HCT116 (cell line): ENCODE measurements at regions not wholly inside any gene's neighbourhood (a gene's known extent, or its start where the extent isn't known, plus 50 kb on each side); places are given as distances from the start of the nearest gene placed in this dataset.

ENCODE experiments used
- EGR1 ChIP-seq: IDR thresholded peaks from 2 replicates; pipeline ENCODE4 v1.6.1; 2012; ENCODE audit warnings: low read depth
- EZH2 ChIP-seq: fragments of 200-600 bp; sonication (generic); IDR thresholded peaks from 2 replicates; pipeline ENCODE4 v1.6.1; 2017; ENCODE audit warnings: antibody characterized with exemption, mixed run types
- EZH2phosphoT487 ChIP-seq: fragments of 200-600 bp; IDR thresholded peaks from 2 replicates; pipeline ENCODE4 v1.6.1; 2018; ENCODE audit warnings: antibody characterized with exemption, borderline replicate concordance
- POLR2A ChIP-seq: IDR thresholded peaks from 2 replicates; pipeline ENCODE4 v1.7.0; 2011; ENCODE audit warnings: borderline replicate concordance; ENCODE audit not compliant: insufficient read depth, insufficient read length; ENCODE audit errors: extremely low read depth
- POLR2AphosphoS5 ChIP-seq: IDR thresholded peaks from 2 replicates; pipeline ENCODE4 v1.6.1; 2011; ENCODE audit warnings: mild to moderate bottlenecking, low read depth, low read length, moderate library complexity
- RAD21 ChIP-seq: IDR thresholded peaks from 2 replicates; pipeline ENCODE4 v1.6.1; 2012; ENCODE audit warnings: low read depth, mild to moderate bottlenecking
- SIN3A ChIP-seq: IDR thresholded peaks from 2 replicates; pipeline ENCODE4 v1.6.1; 2012; ENCODE audit warnings: low read depth
- SP1 ChIP-seq: IDR thresholded peaks from 2 replicates; pipeline ENCODE4 v1.6.1; 2012; ENCODE audit warnings: low read depth
- SRF ChIP-seq: IDR thresholded peaks from 2 replicates; pipeline ENCODE4 v1.6.1; 2012; ENCODE audit warnings: low read depth
- TCF7L2 ChIP-seq: IDR thresholded peaks from 2 replicates; pipeline ENCODE4 v1.7.0; 2011; ENCODE audit warnings: borderline replicate concordance, inconsistent platforms; ENCODE audit not compliant: insufficient read depth, insufficient read length; ENCODE audit errors: extremely low read depth
- ZFX ChIP-seq: fragments of 450-650 bp; IDR thresholded peaks from 2 replicates; pipeline ENCODE4 v1.6.1; 2017
- ZNF274 ChIP-seq: fragments of 200-500 bp; sonication (Bioruptor generic); IDR thresholded peaks from 2 replicates; pipeline ENCODE4 v1.6.1; 2014; ENCODE audit warnings: mild to moderate bottlenecking, low read depth, low read length, inconsistent platforms
- TF ChIP-seq, protein P1 (sequence below): IDR thresholded peaks from 2 replicates; pipeline ENCODE4 v1.6.1; 2012; ENCODE audit warnings: low read depth
- TF ChIP-seq, protein P2 (sequence below), 3 experiments: fragments of 200-600 bp in 1 of 3; sonication (generic) in 1 of 3; IDR thresholded peaks in 2 of 3; conservative IDR thresholded peaks in 1 of 3; 2 replicates each; pipeline ENCODE4 v1.5.1; 2012 to 2017; ENCODE audit warnings: low read depth in 2 of 3, low read length in 2 of 3, antibody characterized with exemption in 1 of 3, borderline replicate concordance in 1 of 3, control low read depth in 1 of 3, mild to moderate bottlenecking in 1 of 3, mixed read lengths in 1 of 3, mixed run types in 1 of 3, moderate library complexity in 1 of 3; ENCODE audit not compliant: insufficient read depth in 1 of 3

DNA sequence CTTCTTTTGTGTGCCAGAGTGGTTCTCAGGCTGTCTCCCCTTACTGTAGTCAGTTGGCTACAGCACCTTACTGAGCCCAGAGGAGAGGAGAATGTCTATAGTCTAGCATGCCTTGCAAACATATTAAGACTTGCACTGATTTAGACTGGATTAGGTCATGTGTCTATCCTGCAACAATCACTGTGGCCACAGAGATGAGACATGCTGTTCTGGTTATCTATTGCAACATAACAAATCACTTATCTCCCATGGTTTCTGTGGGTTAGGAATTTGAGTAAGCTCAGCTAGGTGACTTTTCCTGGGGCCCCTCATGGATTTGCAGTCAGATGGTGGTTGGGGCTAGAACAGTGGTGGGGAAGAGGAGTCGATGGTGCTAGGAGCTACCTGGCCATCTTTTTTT, 261.3 kb downstream of the SOD2 start:
- TF ChIP-seq, protein P1, sequence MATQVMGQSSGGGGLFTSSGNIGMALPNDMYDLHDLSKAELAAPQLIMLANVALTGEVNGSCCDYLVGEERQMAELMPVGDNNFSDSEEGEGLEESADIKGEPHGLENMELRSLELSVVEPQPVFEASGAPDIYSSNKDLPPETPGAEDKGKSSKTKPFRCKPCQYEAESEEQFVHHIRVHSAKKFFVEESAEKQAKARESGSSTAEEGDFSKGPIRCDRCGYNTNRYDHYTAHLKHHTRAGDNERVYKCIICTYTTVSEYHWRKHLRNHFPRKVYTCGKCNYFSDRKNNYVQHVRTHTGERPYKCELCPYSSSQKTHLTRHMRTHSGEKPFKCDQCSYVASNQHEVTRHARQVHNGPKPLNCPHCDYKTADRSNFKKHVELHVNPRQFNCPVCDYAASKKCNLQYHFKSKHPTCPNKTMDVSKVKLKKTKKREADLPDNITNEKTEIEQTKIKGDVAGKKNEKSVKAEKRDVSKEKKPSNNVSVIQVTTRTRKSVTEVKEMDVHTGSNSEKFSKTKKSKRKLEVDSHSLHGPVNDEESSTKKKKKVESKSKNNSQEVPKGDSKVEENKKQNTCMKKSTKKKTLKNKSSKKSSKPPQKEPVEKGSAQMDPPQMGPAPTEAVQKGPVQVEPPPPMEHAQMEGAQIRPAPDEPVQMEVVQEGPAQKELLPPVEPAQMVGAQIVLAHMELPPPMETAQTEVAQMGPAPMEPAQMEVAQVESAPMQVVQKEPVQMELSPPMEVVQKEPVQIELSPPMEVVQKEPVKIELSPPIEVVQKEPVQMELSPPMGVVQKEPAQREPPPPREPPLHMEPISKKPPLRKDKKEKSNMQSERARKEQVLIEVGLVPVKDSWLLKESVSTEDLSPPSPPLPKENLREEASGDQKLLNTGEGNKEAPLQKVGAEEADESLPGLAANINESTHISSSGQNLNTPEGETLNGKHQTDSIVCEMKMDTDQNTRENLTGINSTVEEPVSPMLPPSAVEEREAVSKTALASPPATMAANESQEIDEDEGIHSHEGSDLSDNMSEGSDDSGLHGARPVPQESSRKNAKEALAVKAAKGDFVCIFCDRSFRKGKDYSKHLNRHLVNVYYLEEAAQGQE = no peak
- no peak for TF ChIP-seq POLR2A
- TF ChIP-seq, protein P2, sequence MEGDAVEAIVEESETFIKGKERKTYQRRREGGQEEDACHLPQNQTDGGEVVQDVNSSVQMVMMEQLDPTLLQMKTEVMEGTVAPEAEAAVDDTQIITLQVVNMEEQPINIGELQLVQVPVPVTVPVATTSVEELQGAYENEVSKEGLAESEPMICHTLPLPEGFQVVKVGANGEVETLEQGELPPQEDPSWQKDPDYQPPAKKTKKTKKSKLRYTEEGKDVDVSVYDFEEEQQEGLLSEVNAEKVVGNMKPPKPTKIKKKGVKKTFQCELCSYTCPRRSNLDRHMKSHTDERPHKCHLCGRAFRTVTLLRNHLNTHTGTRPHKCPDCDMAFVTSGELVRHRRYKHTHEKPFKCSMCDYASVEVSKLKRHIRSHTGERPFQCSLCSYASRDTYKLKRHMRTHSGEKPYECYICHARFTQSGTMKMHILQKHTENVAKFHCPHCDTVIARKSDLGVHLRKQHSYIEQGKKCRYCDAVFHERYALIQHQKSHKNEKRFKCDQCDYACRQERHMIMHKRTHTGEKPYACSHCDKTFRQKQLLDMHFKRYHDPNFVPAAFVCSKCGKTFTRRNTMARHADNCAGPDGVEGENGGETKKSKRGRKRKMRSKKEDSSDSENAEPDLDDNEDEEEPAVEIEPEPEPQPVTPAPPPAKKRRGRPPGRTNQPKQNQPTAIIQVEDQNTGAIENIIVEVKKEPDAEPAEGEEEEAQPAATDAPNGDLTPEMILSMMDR (IDR thresholded peaks at IDR 0.05 in 2 of 3, conservative IDR thresholded peaks at IDR 0.05 in 1 of 3; ENCODE audit: borderline replicate concordance in 1 of 3, insufficient read depth in 1 of 3, low read depth in 2 of 3, low read length in 2 of 3) = no peak
- TF ChIP-seq EZH2 = no peak
- TF ChIP-seq SRF = no peak
- no peak for TF ChIP-seq RAD21
- no peak for TF ChIP-seq POLR2AphosphoS5
- TF ChIP-seq TCF7L2 = no peak
- no peak for TF ChIP-seq ZNF274
- no peak for TF ChIP-seq ZFX
- TF ChIP-seq SIN3A = no peak
- TF ChIP-seq EGR1 = no peak
- TF ChIP-seq SP1 = no peak
- no peak for TF ChIP-seq EZH2phosphoT487
